GM23248 (cell line): ENCODE measurements at regions not wholly inside any gene's neighbourhood (a gene's known extent, or its start where the extent isn't known, plus 50 kb on each side); places are given as distances from the start of the nearest gene placed in this dataset.

Experiments used
- DNase-seq: peaks from one replicate; pipeline ENCODE4 v3.0.0-alpha.2; 2015
- H2AFZ ChIP-seq: fragments of 200-600 bp; sonication (generic); 2 replicates; pipeline ENCODE4 v1.6.1; 2016; ENCODE audit warnings: antibody characterized with exemption
- H3F3A ChIP-seq: fragments of 200-600 bp; sonication (generic); 2 replicates; pipeline ENCODE4 v1.6.1; 2016; ENCODE audit warnings: mild to moderate bottlenecking, antibody characterized with exemption, mixed run types; ENCODE audit not compliant: insufficient read depth
- H3K27ac ChIP-seq: fragments of 200-600 bp; sonication (generic); 2 replicates; pipeline ENCODE4 v1.5.1; 2016; ENCODE audit warnings: mild to moderate bottlenecking
- H3K27me3 ChIP-seq: fragments of 200-600 bp; sonication (generic); replicated peaks from 2 replicates; pipeline ENCODE4 v1.6.1; 2016; ENCODE audit warnings: mild to moderate bottlenecking; ENCODE audit not compliant: insufficient read depth
- H3K36me3 ChIP-seq: fragments of 200-600 bp; sonication (generic); 2 replicates; pipeline ENCODE4 v1.6.1; 2016; ENCODE audit warnings: low read depth, mild to moderate bottlenecking
- H3K4me1 ChIP-seq: fragments of 200-600 bp; sonication (generic); 2 replicates; pipeline ENCODE4 v1.6.1; 2016; ENCODE audit warnings: mild to moderate bottlenecking; ENCODE audit not compliant: insufficient read depth
- H3K4me2 ChIP-seq: fragments of 200-600 bp; sonication (generic); one replicate; pipeline ENCODE4 v1.6.1; 2016; ENCODE audit warnings: mild to moderate bottlenecking; ENCODE audit not compliant: unreplicated experiment
- H3K4me3 ChIP-seq: fragments of 200-600 bp; sonication (generic); 2 replicates; pipeline ENCODE4 v1.5.1; 2016; ENCODE audit warnings: mild to moderate bottlenecking
- H3K79me2 ChIP-seq: fragments of 200-600 bp; sonication (generic); 2 replicates; pipeline ENCODE4 v1.6.1; 2016; ENCODE audit warnings: mild to moderate bottlenecking; ENCODE audit not compliant: insufficient read depth
- H3K9ac ChIP-seq: fragments of 200-600 bp; sonication (generic); 2 replicates; pipeline ENCODE4 v1.6.1; 2016; ENCODE audit warnings: mild to moderate bottlenecking
- H3K9me2 ChIP-seq: fragments of 200-600 bp; sonication (generic); 2 replicates; pipeline ENCODE4 v1.6.1; 2016; ENCODE audit warnings: mixed run types, mild to moderate bottlenecking, moderate library complexity; ENCODE audit not compliant: insufficient read depth
- H3K9me3 ChIP-seq: fragments of 200-600 bp; sonication (generic); one replicate; pipeline ENCODE4 v1.6.1; 2017; ENCODE audit warnings: low read depth
- H4K20me1 ChIP-seq: fragments of 200-600 bp; sonication (generic); 2 replicates; pipeline ENCODE4 v1.6.0; 2016; ENCODE audit not compliant: insufficient read depth
- EZH2 ChIP-seq: fragments of 200-600 bp; sonication (generic); IDR thresholded peaks from 2 replicates; pipeline ENCODE4 v1.6.1; 2018; ENCODE audit warnings: antibody characterized with exemption, mild to moderate bottlenecking; ENCODE audit not compliant: insufficient read depth, poor library complexity, severe bottlenecking
- EZH2phosphoT487 ChIP-seq: fragments of 200-600 bp; sonication (generic); IDR thresholded peaks from 2 replicates; pipeline ENCODE4 v1.6.1; 2018; ENCODE audit warnings: antibody characterized with exemption, moderate library complexity, mild to moderate bottlenecking, low read depth; ENCODE audit not compliant: insufficient read depth
- WGBS, 2 experiments: methylation state at CpG; one replicate each; pipeline ENCODE4 v1.1.6; 2015 to 2017; ENCODE audit warnings: low lambda C conversion rate in 2 of 2, low coverage in 1 of 2; ENCODE audit errors: missing lambda C conversion rate in 2 of 2; 5-methylcytosine and 5-hydroxymethylcytosine counted together
- in situ Hi-C: fragments of 300-500 bp; cut with MboI; formaldehyde crosslinking; loops from 2 replicates; pipeline ENCODE4 v1.15.0; 2020

- in situ Hi-C loops: no loop called here
- no peaks in the 10 kb centered on the region for H3K36me3 ChIP-seq
- no peaks in the 10 kb centered on the region for H3K9me2 ChIP-seq
- no peaks in the 10 kb centered on the region for H3K9me3 ChIP-seq
- no peak overlapping the region for H2AFZ ChIP-seq
- no peak overlapping the region for H3K27ac ChIP-seq
- H3K79me2 ChIP-seq: no peaks in the 10 kb centered on the region
- no peak for DNase-seq
- H3K4me3 ChIP-seq: no peak overlapping the region
- no peak overlapping the region for H3K4me2 ChIP-seq
- no peaks in the 10 kb centered on the region for H3K27me3 ChIP-seq
- H3F3A ChIP-seq: peaks cover 42% of the 10 kb centered on the region
- WGBS, 2 experiments: 83 to 84% methylated on average over 3 of the region's 3 CpGs
- TF ChIP-seq EZH2phosphoT487: no peak
- TF ChIP-seq EZH2: no peak
- H3K9ac ChIP-seq: no peak overlapping the region
- peaks cover 31% of the 10 kb centered on the region for H3K4me1 ChIP-seq
- no peaks in the 10 kb centered on the region for H4K20me1 ChIP-seq
Measured at GRCh38 chr16:65655802-65656201, 533.9 kb upstream of the CDH11 start.

- WGBS, 2 experiments: 83 to 87% methylated on average over 5 of the region's 5 CpGs
- TF ChIP-seq EZH2phosphoT487 (no peak), EZH2 (no peak)
- in situ Hi-C loops: no loop called here
- Histone ChIP-seq H4K20me1 (no peaks in the 10 kb centered on the region), H3K9me3 (no peaks in the 10 kb centered on the region), H3K4me1 (no peaks in the 10 kb centered on the region), H3K36me3 (no peaks in the 10 kb centered on the region), H3K4me3 (no peak overlapping the region), H3K27ac (no peak overlapping the region), H3K9me2 (no peaks in the 10 kb centered on the region), H3K4me2 (no peak overlapping the region), H2AFZ (no peak overlapping the region), H3F3A (no peaks in the 10 kb centered on the region), H3K79me2 (no peaks in the 10 kb centered on the region), H3K9ac (no peak overlapping the region), H3K27me3 (no peaks in the 10 kb centered on the region)
- no peak for DNase-seq
Measured at GRCh38 chr16:65648101-65648500, 526.2 kb upstream of the CDH11 start.

- in situ Hi-C loops: no loop called here
- no peak for DNase-seq
- no peak overlapping the region for H2AFZ ChIP-seq
- no peaks in the 10 kb centered on the region for H3K9me2 ChIP-seq
- no peaks in the 10 kb centered on the region for H3K36me3 ChIP-seq
- no peaks in the 10 kb centered on the region for H4K20me1 ChIP-seq
- no peaks in the 10 kb centered on the region for H3F3A ChIP-seq
- no peaks in the 10 kb centered on the region for H3K9me3 ChIP-seq
- H3K79me2 ChIP-seq: no peaks in the 10 kb centered on the region
- H3K4me3 ChIP-seq: no peak overlapping the region
- H3K9ac ChIP-seq: no peak overlapping the region
- H3K4me1 ChIP-seq: no peaks in the 10 kb centered on the region
- WGBS, 2 experiments: 88 to 91% methylated on average over 2 of the region's 2 CpGs
- TF ChIP-seq EZH2phosphoT487 (no peak), EZH2 (no peak)
- H3K4me2 ChIP-seq: no peak overlapping the region
- H3K27me3 ChIP-seq: no peaks in the 10 kb centered on the region
- H3K27ac ChIP-seq: no peak overlapping the region
Measured at GRCh38 chr16:65644821-65645220, 523.0 kb upstream of the CDH11 start.

GRCh38 chr16:65641762-65642289 lies 520.0 kb upstream of the CDH11 start:
- no peak overlapping the region for H3K4me2 ChIP-seq
- WGBS, 2 experiments: 86 to 94% methylated on average over 3 of the region's 3 CpGs
- H3K36me3 ChIP-seq: no peaks in the 10 kb centered on the region
- H3K9ac ChIP-seq: no peak overlapping the region
- H3K79me2 ChIP-seq: no peaks in the 10 kb centered on the region
- H3K27me3 ChIP-seq: no peaks in the 10 kb centered on the region
- TF ChIP-seq EZH2phosphoT487 (no peak), EZH2 (no peak)
- in situ Hi-C loops: no loop called here
- no peaks in the 10 kb centered on the region for H3K9me3 ChIP-seq
- H3K27ac ChIP-seq: no peak overlapping the region
- no peak overlapping the region for H3K4me3 ChIP-seq
- no peaks in the 10 kb centered on the region for H3F3A ChIP-seq
- no peaks in the 10 kb centered on the region for H3K9me2 ChIP-seq
- no peaks in the 10 kb centered on the region for H3K4me1 ChIP-seq
- H2AFZ ChIP-seq: no peak overlapping the region
- DNase-seq: no peak
- no peaks in the 10 kb centered on the region for H4K20me1 ChIP-seq
